ENCODE measurements at regions not wholly inside any gene's neighbourhood (a gene's known extent, or its start where the extent isn't known, plus 50 kb on each side); places are given as distances from the start of the nearest gene placed in this dataset.

DNA sequence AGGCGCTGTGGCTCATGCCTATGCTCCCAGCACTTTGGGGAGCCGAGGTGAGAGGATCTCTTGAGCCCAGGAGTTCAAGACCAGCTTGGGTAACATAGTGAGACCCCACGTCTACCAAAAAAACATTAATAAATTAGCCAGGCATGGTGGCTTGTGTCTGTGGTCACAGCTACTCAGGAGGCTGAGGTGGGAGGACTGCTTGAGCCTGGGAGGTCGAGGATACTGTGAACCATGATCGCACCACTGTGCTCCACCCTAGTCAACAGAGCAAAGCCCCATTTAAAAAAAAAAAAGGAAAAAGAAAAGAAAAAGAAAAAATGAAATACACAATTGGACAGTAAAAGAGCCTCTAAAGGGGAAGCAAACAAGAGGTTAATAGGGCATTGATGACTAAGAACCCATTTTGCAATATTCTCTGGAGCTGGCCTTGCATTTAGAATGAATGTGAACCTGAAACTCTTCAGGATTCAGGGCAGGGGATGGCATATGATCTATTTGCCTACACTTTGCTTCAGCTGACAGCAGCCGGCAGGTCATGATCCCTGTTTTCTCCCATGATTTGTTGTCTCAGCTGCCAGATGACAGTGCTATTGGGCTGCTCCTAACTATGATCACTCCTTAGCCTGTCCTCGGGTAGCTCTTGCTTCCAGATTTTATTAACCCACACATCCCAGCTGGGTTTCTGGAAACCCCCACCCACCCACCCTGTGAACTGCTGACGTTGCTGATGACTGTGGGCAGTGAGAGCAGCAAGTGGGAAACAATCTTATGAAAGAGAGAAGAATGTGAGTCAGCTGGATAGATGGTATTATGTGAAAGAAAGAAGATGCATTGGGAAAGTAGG, 83.8 kb upstream of the ELOVL5 start (continued):
- TF ChIP-seq TCF12 (IDR thresholded peaks at IDR 0.05; ENCODE audit: low read depth, low read length) (no peak), EP300 (IDR thresholded peaks at IDR 0.05; ENCODE audit: borderline replicate concordance in 1 of 2, low read depth in 2 of 2, low read length in 2 of 2) (no peak), GABPA (IDR thresholded peaks at IDR 0.05; ENCODE audit: borderline replicate concordance, insufficient read depth, low read length) (no peak), SRF (IDR thresholded peaks at IDR 0.05; ENCODE audit: low read depth, low read length) (no peak), HDAC6 (IDR thresholded peaks at IDR 0.05; ENCODE audit: low read depth, low read length) (no peak)
- TF ChIP-seq, protein P1, sequence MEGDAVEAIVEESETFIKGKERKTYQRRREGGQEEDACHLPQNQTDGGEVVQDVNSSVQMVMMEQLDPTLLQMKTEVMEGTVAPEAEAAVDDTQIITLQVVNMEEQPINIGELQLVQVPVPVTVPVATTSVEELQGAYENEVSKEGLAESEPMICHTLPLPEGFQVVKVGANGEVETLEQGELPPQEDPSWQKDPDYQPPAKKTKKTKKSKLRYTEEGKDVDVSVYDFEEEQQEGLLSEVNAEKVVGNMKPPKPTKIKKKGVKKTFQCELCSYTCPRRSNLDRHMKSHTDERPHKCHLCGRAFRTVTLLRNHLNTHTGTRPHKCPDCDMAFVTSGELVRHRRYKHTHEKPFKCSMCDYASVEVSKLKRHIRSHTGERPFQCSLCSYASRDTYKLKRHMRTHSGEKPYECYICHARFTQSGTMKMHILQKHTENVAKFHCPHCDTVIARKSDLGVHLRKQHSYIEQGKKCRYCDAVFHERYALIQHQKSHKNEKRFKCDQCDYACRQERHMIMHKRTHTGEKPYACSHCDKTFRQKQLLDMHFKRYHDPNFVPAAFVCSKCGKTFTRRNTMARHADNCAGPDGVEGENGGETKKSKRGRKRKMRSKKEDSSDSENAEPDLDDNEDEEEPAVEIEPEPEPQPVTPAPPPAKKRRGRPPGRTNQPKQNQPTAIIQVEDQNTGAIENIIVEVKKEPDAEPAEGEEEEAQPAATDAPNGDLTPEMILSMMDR (IDR thresholded peaks at IDR 0.05; ENCODE audit: control extremely low read depth in 1 of 3, insufficient read depth in 1 of 3, low read depth in 1 of 3, low read length in 3 of 3): no peak

All from H1 (cell line).